GM19452 (cell line): ENCODE measurements at regions not wholly inside any gene's neighbourhood (a gene's known extent, or its start where the extent isn't known, plus 50 kb on each side); places are given as distances from the start of the nearest gene placed in this dataset.

Source experiments
- ATAC-seq: cut with Tn5 transposase; IDR thresholded peaks from one replicate; pipeline ENCODE4 v1.9.1; 2021; ENCODE audit not compliant: unreplicated experiment

- no peak for ATAC-seq
These were observed 59.8 kb upstream of the GPM6A start for GRCh38 chr4:175871774-175872405.

- ATAC-seq = no peak
These were observed 61.6 kb upstream of the GPM6A start for GRCh38 chr4:175873707-175874106.

- ATAC-seq = no peak
These were observed 62.2 kb upstream of the GPM6A start for GRCh38 chr4:175874306-175874705.

- ATAC-seq = no peak
These were observed 64.1 kb upstream of the GPM6A start for GRCh38 chr4:175875993-175876771.

- ATAC-seq = no peak
These were observed 70.8 kb upstream of the GPM6A start for GRCh38 chr4:175882891-175883290.

- ATAC-seq = no peak
These were observed 72.0 kb upstream of the GPM6A start for GRCh38 chr4:175884048-175884447.

- no peak for ATAC-seq
These were observed 79.2 kb upstream of the GPM6A start for GRCh38 chr4:175891231-175891630.

- no peak for ATAC-seq
These were observed 79.8 kb upstream of the GPM6A start for GRCh38 chr4:175891851-175892250.

- ATAC-seq = no peak
These were observed 93.9 kb upstream of the GPM6A start for GRCh38 chr4:175905925-175906324.

- ATAC-seq = no peak
These were observed 94.3 kb upstream of the GPM6A start for GRCh38 chr4:175906384-175906783.

- no peak for ATAC-seq
These were observed 98.6 kb upstream of the GPM6A start for GRCh38 chr4:175910700-175911099.

- ATAC-seq = no peak
These were observed 104.7 kb upstream of the GPM6A start for GRCh38 chr4:175916626-175917351.

- ATAC-seq = no peak
These were observed 115.1 kb upstream of the GPM6A start for GRCh38 chr4:175927121-175927520.

- no peak for ATAC-seq
These were observed 117.4 kb upstream of the GPM6A start for GRCh38 chr4:175929441-175929840.

GRCh38 chr4:175929932-175930331 is 117.9 kb upstream of the GPM6A start:
- no peak for ATAC-seq

- no peak for ATAC-seq
These were observed 118.4 kb upstream of the GPM6A start for GRCh38 chr4:175930471-175930870.

GRCh38 chr4:175932116-175932515 is 120.1 kb upstream of the GPM6A start:
- ATAC-seq = no peak

GRCh38 chr4:175934506-175934905 is 122.4 kb upstream of the GPM6A start:
- no peak for ATAC-seq

GRCh38 chr4:175935016-175935661 is 123.1 kb upstream of the GPM6A start:
- ATAC-seq = no peak

- no peak for ATAC-seq
These were observed 121.3 kb upstream of the WDR17 start for GRCh38 chr4:175944126-175944910.
